ENCODE measurements at regions not wholly inside any gene's neighbourhood (a gene's known extent, or its start where the extent isn't known, plus 50 kb on each side); places are given as distances from the start of the nearest gene placed in this dataset.

DNA sequence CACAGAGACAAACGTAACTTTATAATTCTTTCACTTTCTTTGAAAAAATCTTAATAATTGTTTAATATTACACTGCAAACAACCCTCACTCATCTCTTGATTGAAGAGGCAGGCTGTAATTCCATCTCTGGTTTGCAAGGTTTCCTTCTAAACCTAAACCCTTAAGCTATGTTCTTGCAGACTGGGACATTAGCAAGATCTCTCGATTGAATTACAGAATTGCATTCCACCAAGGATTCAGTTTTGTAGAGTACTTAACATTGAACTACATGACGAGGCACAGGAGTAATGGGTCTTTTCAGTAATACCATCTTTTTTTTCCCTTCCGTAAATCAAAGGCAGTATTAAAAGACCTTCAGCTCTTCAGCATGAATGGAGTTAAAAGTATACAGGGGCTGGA is 111.6 kb upstream of the EEF1E1 start:
- no peak for DNase-seq

DNA sequence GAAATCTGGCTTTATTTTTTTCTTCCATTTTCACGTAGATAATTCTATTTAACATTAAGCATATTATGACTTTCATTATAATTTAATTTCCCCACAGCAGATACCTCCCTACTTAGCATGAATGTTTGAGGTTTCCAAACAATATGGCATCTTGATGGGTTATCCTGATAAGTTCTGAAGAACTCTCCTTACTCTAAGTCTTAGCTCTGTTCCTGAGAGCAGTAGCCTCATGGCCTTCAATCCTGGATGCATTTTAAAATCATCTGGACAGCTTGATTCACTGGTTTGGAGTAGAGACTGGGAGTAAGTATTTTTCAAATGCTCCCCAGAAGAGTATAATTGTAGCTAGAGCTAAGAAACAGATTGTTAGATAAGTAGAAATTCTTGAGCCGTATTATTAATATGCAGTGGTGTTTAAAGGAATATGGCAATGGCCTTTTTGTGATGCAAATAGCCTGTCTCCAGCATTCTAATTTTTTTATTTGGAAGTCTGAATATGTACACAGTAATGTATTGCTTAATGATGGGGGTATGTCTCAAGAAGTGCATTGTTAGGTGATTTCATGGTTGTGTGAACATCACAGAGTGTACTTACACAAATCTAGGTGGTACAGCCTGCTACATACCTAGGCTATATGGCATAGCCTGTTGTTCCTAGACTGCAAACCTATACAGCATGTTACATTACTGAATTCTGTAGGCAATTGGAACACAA is 110.5 kb upstream of the EEF1E1 start:
- no peak for DNase-seq

DNA sequence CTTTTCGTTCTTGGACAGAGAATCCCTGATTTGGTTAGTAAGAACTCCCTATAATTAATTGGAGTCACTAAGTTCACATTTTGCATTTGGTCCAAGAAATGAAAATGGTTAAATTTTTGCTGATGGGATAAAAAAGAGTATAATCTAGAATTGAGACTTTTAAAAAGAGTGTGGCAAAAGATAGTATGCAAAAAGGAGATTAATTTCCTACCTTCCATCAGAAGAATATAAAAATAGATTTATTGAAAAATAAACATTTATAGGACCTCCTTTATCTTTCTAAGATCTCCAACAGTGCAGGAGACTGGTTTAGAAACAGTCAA is 105.5 kb upstream of the EEF1E1 start:
- no peak for DNase-seq

DNA sequence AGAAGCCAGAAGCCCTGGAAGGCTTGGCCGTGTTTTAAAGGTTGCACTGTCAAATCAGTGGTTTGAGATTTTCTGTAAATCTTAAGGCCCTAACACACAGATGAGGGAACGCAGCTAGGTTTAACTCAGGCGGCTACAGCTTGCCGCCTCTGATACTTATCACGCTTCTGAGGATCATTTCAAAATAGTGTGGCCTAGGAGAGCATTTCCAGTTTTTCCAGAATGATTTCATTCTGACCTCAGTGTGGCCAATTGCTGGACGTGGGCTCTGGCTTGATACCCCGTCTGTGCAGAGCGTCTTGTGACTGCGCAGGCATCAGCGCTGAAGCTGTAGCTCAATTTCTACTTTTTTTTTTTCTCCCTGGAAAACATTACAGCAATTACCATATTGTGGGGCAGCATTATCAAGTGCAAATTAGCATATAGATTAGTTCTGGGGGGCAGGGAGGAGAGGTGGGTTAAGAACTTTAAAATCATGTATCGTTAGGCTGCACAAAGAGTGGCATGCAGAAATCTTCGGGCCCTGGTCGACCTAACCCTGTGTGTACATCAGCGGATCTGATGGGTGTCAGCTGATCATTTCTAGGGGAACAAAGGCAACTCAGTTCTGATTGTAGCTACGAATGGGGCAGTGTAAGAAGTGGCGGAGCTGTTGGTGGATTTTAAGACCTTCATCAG is 105.0 kb upstream of the EEF1E1 start:
- DNase-seq: no peak

DNA sequence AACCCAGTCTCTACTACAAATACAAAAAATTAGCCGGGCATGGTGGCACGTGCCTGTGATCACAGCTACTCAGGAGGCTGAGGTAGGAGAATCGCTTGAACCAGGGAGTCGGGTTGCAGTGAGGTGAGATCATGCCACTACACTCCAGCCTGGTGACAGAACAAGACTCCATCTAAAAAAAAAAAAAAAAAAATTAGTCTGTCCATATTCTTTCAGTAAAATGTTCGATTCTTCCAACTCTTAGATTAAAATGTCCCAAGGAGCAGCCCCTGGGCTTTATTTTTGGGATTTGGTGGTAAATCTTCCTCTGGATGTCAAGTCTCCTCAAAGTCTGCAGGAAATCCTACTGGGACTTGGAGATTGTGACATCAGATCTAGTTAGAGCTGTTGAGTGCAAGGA is 101.0 kb upstream of the EEF1E1 start:
- DNase-seq: no peak

DNA sequence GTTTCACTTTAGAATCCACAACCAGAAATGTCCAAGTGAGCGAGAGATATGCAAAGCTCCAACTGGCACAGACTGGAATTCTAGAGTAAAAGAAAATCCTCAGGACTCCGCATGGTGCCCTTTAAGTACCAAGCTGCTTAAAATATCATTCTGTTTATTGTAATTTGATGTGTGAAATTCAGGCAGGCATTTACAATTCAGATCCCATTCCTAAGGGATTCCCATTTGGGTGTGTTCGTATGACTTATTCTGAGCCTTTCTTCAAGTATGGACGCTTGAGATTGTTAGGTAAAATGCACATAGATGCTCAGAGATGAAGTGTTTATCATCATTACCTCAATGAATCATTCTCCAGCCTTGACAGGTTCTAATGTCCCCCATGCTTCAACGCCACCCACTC is 99.3 kb upstream of the EEF1E1 start:
- no peak for DNase-seq

DNA sequence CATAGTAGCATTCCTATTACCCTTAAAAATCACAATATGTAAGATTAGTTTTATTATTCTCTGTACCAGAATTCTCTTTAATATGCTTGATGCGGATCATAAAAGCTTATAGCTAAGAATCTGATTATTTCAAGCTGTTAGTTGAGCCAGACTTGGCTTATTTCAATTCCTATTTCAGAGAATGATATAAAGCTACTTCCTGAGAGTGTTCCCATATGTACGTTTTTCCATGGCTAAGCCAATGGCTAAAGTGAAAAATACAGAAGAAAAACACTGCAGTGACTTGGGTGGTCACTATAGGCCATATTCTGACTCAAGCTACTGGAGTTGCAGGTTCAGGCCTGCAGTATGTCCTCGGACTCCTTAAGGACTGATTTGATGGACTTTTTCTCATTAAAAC is 97.9 kb upstream of the EEF1E1 start:
- DNase-seq: no peak

DNA sequence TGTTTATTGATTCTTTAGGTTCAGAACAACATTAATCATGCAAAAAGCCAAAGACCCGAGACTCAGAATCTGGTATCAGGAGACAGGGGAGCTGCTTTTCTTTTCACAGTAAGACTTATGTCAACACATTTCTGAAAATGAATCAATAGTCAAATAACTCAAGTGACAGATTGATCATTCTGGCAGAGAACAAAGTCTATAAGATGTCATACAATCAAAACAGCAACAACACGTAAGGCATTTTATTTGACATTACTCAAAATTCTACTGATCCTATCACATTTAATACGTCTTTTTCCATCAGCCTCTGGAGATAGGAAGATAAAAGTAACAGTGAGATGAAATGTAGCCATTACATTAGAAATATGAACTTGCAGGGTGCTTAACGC is 93.4 kb upstream of the EEF1E1 start:
- DNase-seq: no peak

DNA sequence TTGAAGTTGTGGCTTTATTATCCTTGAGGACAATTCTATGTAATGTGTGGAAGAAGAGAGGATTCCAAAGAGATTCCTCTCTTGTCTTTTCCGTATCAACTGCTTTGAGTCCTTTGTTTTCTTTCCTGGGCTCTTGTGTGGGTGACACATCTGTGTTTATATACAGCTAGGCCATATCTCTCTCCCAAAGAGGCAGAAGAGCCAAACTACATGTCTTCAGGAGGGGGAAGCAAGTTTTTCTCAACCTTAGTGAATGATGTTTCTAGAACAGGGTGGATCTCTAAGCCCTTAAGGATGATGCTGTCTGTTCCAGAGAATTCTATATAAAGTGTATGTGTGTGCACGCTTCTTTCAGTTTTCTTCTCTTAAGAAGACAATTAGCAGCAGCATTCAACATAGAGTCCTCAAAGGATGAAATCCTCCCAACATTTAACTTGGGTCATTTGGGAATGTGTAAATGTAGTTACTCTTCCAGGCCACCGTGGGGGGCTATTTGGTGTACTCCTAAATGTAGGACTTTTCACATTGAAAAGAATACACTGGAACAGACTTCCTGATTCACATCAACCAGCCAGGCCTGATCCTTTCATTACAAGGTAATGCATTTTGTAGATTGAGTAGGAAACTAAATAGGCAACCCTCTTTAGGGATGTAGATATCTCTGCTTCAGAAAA is 92.8 kb upstream of the EEF1E1 start:
- no peak for DNase-seq

DNA sequence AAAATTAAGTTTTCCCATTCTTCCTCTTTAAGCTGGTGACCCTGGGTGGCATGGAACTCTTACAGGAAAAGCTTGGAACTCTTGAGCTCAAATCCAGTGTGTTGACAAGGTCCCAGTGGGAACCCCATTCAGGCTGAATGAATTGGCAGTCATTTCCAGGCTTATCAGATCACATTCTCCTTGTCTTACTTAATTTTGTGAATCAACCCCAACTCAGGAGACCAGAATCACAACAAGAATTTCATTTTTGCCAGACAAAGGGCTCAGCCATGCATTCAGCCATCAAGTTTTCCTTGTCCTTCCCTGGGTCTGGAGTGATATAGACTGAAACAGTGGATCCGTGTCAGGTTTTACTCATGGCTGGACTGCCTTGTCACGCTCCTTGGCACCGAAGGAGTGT is 92.1 kb upstream of the EEF1E1 start:
- DNase-seq: no peak

DNA sequence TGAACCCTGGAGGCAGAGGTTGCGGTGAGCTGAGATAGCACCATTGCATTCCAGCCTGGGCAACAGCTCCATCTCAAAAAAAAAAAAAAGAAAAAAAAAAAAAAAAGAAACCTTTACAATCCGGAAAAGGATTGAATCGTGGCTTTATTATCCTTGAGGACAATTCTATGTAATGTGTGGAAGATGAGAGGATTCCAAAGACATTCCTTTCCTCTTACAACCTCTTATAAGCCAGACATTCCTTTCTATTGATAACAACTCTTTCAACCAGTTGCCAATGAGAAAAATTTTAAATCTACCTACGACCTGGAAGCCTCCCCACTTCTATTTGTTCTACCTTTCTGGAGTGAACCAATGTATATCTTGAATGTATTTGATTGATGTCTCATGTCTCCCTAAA is 91.2 kb upstream of the EEF1E1 start:
- DNase-seq: no peak

DNA sequence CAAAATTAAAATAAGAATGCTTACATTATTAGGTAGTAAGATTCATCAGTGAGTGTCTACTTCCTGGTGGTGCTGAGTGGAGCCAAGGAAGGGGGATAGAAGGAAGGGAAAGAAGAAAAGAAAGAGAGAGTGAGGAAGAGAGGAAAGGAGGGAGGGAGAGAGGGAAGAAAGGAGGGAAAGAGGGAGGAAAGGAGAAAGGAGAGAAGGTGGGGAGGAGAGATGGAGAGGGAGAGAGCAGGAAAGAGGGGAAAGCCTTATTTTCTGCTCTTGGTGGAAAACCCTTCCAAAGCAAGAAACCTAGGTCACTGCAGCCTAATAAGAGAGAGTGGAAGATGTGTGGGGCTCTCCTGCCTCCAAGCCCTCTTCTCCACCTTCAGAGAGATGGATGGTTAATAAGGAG is 90.2 kb upstream of the EEF1E1 start:
- DNase-seq: no peak

DNA sequence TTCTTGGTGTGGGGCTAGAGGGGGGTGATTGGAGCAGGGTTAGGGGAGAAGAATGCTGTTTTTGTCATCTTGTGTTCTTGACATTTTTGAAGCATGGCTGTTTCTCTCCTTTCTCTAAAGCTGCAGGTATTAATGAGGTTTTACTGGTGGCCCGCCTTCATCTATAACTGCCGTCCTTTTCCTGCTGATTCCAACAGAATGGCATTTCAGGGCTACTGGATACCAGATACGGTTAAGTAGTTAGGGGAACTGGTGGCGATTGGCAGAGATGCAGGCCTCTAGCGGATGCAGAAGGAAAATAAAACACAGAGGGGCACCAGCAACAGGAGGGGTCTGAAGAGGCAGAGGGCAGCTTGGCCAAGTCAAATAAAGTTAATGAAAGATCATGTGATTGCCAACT is 89.7 kb upstream of the EEF1E1 start:
- no peak for DNase-seq

DNA sequence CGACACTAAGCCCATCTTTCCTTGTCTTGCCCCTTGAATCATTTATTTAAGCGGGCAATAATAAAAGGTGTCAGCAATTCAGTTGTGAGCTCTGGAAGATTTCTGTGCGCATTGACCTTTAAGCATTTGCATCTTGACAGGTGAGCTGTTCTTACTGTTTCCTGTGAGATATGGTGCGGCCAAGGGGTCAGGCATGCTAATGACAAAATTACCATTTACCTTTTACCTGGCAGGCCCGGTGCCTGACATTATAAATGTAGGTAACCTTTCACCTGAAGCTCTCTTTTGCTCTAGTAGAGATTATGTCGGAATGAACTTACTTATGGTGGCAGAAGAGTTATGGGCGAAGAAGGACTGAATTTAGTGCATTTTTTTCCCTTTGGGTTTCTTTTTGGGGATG is 89.3 kb upstream of the EEF1E1 start:
- DNase-seq: no peak

DNA sequence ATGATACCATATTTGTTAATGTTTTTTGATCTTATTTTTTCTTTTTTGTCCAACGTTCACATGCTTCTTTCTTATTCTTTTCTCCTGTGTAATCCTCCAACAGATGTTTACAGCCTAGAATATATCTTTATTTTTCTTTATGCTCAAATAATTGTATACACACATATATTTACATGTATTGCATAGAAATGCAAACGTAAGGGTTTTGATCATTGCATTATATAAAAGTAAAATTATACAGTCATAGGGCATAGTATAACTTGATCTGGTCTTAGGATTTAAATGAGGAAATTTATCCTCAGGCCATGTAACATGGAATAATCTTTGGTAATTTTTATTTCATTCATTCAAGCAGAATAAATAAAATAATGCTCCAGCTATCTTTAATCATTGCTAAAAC is 84.9 kb upstream of the EEF1E1 start:
- DNase-seq: no peak

DNA sequence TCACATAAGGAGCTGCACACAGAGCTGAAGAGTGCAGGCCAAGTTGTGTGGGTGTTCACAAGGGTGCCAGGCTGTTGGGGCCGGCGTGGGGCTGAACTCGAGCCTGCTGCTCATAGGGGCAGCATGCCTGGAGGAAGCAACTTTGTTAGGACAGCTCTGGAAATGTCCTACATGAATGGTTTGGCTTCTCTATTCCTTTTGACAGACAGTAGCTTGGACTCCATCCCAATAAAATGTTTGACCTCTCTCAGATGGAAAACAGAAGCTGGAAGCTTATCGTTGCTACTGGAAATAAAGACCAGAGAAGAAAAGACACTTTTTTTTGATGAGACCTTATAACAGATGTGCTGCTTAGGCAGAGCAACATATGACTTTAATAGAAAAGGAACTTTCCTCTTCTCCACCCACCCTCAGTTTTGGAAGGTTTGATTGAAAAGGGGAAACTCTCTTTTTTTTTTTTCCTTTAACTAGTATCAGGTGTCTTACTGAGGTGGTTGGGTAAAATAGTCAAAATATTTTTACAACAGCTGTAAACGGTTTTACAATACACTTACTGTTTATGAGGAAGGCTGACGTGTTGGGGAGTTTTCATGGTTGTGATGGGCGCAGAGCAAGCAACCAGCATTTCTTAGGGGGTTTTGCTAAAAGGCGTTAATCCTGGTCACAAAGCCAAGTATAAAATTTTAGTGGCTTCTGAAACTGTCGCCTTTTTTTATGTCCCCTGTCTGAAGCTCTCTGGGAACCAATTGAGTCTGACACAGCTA is 80.7 kb upstream of the EEF1E1 start:
- no peak for DNase-seq

DNA sequence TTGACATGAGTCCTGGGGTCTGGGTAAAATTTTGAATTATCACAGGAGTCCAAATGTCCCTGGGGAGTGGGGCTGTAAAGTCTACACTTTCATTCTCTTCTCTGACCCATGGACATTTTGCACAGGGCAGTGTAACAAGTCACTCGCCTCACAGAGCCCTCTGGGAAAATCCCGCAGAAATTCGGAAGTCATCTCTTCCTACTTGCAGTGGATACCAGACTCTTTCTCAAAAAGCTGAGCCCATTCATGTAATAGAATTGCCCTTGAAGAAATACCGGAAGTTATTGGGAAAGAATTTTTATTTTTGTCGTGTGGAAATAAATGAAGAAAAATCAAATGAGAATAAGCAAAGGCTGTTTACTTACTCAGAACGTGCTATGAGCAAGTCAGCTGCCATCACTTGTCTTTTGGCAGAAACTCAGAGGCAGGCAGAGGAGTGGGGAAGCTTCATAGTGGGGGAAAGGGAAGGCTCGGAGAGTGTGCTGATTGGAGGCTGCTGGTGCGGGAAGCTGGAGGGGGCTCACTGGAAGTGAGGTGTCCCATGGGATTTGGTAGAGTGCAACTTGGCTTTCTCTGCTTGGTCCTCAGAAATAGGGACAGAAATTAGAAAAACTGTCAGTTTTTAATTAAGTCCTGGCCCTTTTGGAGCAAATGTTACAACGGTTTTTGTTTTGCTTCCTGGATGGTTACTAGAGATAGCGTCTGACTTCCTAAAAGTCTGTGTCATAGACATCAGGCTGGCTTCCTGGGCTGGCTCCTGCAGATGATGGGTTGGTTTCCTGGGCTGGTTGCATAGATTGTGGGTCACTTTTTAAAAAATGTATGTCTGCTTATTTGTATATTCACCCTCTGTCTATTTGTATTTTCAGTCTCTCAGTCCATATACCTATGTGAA is 79.8 kb upstream of the EEF1E1 start:
- DNase-seq: no peak

DNA sequence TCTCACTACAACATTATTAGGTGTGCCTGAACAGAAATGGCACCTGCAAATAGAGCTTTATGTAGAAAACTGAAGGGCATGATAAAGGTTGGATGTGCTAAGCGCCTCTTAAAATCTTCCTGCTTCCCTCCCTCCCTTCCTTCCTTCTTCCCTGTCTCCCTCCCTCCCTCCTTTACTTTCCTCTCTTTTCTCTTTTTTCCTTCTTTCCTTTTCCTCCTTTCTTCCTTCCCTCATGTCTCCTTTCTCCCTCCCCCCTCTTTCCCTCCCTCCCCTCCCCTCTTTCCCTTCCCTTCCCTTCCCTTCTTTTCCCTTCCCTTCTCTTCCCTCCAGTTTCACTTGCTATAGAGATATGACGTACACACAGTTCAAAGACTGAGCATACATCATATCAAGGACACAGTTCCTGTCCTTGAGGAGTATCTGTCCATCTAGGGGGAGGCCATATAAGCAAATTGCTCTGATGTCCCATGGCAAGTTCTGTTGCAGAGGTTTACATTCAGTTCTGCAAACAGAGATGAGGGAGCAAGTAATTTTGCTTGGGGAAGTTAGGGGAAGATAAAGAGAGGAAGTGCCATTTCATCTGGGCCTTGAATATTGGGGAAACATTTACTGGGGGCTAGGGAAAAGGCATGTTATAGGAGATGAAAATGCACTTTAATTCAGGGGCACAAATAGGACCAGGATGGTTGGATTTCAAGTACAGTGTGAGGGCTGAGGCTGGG is 79.0 kb upstream of the EEF1E1 start:
- DNase-seq: no peak

DNA sequence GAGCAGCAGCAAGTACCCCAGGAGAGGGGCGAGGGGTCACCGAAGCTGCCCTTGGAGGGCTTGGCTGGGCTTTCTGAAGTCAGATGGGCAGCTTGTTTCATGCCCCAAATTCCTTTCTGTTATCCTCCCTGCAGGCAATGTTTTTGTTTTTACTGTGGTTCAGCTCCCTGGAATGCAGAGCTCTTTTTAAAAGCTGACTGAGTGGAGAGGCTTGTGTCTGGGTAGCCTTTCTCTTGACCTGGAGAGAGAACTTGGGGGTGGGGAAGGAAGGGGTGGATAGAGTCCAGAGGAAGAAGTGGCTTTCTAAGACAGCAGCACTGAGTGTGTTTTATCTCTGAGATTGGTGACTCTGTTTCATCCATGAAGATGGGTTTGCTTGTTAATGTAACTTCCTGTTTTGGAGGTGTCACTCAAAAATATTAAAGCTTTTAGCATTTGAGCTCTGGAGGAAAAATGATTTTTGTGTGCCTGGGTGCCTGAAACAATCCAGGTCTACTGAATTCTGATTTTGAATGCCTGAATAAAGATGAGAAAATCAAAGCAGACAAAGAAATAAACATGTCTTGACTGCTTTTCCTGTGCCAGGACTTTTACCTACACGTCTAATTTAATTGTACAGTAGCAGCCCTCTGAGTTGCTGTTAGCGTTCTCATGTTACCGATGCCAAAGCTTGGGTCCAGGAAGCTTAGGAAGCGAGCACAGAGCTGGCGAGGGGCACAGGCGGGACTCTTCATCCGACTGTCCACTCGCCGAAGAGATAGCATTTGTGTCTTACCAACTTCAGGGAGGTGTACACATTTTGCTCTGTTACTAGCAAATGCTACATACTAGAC is 78.2 kb upstream of the EEF1E1 start:
- DNase-seq: no peak

DNA sequence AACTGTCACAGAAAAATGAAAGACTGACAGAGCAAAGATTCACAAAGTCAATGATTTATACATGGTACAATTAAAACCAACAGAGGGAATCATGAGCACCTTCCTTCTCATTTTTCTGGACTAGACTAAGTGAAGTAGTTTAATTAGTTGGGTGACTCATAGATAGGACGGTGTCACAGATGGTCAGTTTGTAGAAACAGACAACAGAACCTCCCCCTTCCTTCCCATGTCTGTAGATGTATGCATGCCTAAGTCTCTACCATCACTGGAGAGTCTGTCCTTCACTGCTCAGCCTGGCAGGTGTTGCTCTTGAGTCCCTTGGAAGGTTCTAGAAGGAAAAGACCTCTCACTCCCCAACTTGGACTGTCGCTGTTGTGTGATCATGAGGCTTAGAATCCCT is 75.4 kb upstream of the EEF1E1 start:
- DNase-seq: no peak
